PC-3 (cell line): ENCODE measurements at regions not wholly inside any gene's neighbourhood (a gene's known extent, or its start where the extent isn't known, plus 50 kb on each side); places are given as distances from the start of the nearest gene placed in this dataset.

ENCODE experiments used
- CTCF ChIP-seq: fragments of 300-600 bp; sonication (generic); conservative IDR thresholded peaks from 2 replicates; pipeline ENCODE4 v1.5.1; 2017; ENCODE audit warnings: antibody characterized with exemption, low read depth, mild to moderate bottlenecking, low read length
- EZH2 ChIP-seq: fragments of 300-600 bp; sonication (generic); IDR thresholded peaks from one replicate; pipeline ENCODE4 v1.6.1; 2017; ENCODE audit warnings: antibody characterized with exemption, mild to moderate bottlenecking, low read length; ENCODE audit not compliant: unreplicated experiment

- TF ChIP-seq CTCF (no peak), EZH2 (no peak)
These were observed 286.6 kb downstream of the SLC7A11 start for GRCh38 chr4:137955595-137955994.
